GM18868 (cell line): ENCODE measurements at regions not wholly inside any gene's neighbourhood (a gene's known extent, or its start where the extent isn't known, plus 50 kb on each side); places are given as distances from the start of the nearest gene placed in this dataset.
"Not testable (repeated sequence)": the region's sequence is repeated elsewhere in the genome, so short reads cannot be mapped to it uniquely, and the experiment has no call there.

ENCODE experiments used
- ATAC-seq: cut with Tn5 transposase; IDR thresholded peaks from one replicate; pipeline ENCODE4 v1.9.1; 2021; ENCODE audit warnings: mild to moderate bottlenecking, moderate library complexity; ENCODE audit not compliant: unreplicated experiment

DNA sequence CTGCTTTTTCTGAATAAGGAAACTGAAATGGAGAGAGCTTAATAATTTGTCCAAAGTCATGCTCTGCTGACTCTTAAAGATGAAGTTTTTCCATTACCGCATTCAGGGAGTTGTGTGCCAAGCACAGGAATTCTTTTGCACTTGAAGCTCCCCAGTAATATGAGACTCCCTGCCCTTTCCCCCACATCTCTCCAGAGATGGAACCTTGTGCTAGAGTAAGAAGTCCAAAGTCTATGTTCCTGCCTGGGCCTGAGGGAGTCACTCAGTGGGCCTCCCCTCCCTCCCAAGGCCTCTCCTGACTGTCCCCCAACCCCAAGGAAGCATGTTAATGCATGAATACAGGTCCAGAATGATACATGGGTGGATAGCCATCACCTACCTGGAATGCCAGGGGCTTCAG lies 173.3 kb upstream of the SEMA6A start:
- no peak for ATAC-seq

DNA sequence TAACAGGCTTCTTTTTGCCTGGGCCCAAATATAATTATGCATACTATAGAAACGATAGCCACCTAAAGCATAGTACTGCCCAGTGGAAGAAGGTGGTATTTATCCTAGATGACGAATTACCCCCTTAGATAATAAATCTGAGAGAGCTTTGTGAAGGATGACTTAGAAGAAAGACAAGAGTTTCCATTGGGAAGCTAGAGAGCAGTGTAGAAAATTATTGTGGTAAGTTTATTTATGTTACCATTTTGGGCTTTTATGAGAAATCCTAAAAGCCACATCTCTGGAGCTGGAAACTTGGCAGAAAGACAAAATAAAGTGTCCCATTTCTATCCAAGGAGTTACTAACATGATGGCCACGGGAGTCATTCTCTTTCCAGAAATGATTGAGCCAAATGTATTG lies 172.0 kb upstream of the SEMA6A start:
- no peak for ATAC-seq

DNA sequence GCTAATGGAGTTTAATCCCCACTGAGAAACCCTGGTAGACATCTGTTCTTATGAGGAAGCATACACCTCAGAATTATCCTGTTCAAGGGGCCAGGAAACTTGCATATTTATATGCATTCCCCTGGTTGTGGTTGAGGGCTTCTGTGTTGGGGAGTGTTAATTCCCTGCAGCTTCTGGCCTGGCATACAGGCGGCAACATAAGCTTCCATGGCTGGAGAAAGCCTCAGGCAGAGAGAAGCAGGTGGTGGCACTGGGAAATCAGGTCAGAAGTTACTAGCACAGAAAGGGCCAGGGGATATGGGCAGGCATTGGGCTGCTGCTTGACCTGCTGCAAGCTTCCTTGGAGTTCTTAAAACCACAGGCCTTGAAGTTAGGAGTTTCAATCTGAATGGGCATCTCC lies 166.1 kb upstream of the SEMA6A start:
- no peak for ATAC-seq

DNA sequence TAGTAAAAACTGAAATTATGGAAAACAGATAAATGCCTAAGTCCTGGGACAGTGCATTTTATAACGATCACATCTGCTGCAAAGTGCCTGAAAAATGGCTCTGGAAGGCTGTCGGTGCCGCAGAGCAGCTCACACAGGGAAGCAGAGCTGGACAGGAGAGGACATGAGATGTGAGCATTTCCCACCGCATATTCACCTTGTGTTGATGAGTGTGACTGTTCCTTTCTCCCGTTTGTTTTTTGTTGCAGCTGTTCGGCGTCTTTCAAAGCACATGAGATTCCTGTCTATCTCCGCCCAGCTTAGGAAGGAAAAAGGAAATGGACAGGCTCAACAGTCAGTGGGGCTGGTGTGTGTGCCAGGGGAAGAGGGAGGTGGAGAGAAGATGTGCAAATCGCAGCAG lies 164.9 kb upstream of the SEMA6A start:
- no peak for ATAC-seq

DNA sequence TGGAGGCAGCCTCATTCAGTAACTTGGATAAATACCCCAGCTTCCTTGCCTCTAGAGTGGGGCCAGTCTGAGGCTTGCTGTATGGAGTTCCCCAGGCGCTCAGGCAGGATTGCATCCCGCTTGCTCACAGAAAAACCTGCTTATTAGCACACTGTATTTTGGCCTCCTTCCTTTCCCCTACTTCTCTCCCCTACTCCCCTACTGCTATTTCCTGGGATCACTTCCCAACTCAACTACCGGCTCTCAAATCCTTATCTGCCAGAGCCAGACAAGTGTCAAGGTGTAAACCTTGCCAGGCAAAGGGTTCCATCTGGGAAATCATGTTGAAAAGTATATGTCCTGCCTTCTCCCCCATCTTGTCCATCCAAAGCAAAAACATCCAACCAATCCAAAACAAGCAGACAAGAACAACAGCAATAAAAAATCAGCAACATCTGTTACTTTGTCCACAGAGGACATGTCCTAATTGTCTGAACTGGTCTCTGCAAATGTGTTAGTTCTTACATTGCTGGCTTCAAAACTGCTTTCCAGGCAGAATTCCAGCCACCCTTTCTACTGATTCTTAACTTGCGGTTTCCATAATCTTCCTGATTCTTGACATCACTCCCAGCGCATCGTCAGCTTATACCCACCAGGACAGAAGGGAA lies 164.1 kb upstream of the SEMA6A start:
- no peak for ATAC-seq

DNA sequence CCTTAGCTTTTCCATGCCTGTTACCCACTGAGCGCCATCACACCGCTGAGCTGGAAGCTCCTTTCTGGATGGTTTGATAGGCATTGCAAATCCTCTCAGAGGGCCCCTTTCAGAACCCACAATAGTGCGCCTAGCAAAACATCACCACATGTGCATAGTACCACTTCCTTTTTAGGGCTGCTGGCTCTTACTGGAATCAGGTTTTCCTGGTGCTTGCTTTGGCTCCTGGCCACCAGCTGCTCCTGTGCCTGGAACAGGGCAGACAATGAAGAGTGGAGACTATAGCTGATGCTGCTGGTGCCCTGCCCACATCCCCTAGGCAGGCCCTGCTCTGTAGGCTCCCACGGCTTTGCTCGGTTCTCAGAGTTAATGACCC lies 163.6 kb upstream of the SEMA6A start:
- peak; percentile 68 for ATAC-seq

DNA sequence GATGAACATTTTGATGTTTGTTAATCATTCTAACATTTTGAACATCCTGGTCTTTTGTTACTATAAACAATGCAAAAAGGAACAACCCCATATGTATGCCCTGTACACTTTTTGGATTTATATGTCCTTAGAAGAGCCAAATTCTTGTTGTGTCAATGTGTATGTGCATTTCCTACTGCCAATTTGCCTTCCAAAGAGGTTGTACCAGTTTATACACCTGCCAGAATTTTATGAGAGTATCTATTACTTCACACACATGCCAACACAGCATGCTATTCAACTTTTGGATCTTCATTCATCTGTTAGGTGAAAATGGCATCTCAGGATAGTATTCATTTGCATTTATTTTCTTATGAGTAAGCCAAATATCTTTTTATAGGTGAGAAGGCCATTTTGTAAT lies 162.0 kb upstream of the SEMA6A start:
- no peak for ATAC-seq

DNA sequence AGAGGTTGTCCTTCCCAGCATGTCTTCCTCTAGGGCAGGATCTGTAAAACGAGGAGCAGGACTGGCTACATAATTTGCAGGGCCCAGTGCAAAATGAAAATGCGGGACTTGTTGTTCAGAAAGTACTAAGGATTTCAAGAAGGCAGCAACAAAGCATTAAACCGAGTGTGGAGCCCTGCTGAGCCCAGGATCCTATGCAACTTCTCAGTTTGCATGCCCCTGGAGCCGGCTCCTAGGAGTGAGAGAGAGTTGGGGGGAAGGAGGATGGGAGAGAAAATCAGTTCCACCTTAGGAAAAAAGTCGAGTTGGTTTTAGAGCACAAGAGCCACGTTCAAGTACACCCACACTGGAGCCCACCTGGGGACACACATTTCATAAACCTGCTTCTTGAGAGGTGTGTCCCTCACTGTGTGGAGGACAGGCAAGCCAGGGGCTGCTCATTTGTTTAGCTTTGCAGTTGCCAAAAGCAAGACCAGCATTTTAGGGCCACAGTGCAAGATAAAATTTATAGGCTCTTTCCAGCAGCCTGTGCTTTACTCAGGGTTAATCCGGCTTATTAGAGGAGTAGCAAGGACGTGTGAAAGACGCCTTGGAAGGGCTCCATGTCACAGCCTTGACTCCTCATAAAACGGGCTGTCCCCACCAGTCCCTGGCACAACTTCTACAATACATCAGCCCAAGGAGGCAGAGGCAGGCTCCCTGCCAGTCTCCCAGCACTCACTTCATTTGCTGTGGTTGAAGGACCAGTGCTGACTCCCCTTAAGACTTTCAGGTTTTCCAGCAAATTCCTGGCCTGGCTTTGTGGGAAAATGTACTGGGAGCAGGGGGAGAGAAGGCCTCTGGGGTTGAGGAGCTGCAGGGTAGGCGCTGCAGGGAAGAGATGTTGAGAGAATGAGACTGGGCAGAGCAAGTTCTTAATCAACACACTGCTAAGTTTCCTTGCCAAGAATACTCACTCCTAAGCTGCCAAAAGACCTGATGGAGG lies 159.7 kb upstream of the SEMA6A start:
- no peak for ATAC-seq

DNA sequence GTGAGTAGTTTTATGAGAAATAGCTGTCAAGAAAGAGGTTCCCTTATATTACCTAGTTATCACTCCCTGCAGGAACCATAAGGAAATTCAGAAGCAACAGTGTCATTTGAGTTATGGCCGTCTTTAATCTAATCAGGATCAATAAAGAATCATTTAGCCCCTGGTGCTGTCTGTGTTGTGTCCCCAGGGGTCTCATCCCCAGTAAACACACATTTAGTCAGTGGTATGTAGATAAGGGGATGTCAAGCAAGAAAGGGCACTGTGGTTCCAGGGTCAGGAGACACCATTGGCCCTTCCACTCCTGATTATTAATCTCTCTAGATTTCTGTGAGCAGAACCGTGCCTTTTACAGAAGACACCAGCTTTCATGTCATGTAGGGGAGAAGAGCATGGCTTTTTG lies 158.0 kb upstream of the SEMA6A start:
- ATAC-seq: no peak

DNA sequence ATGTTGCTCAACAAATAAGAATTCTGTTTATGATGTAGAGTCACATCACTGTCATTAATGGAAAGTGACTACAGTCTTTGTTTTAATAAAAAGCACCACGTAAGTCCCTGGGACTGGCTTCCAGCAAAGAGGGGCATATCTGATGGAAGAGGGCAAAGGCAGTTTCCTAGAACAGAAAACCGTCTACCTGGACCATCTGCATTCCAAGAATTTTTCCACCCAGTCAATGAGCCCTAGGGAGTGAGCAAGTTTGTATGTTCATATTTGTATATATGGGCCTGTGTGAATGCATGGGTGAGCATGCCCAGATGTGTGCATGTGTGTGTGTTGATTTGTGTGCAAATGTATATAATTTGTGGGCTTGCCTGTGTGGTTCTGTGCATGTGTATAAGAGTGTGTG lies 156.8 kb upstream of the SEMA6A start:
- no peak for ATAC-seq

DNA sequence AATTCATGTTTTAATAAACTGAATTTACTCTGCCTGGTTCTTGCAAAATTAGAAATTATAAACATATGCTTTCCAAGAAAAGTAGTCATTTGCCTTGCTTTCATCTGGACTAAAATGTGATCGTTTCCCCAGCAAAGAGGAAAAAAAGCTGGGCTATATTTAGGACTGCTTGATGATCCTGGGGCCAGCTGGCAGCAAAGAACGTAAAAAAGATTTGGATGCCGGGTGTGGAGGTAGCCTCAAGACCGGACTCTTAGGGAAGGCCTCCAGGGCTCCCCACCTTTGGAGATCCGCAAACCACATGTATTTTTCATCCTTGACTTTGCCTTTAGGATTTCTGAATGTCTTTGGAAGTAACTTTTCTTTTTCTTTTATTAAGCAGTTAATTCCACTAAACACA lies 156.1 kb upstream of the SEMA6A start:
- no peak for ATAC-seq

DNA sequence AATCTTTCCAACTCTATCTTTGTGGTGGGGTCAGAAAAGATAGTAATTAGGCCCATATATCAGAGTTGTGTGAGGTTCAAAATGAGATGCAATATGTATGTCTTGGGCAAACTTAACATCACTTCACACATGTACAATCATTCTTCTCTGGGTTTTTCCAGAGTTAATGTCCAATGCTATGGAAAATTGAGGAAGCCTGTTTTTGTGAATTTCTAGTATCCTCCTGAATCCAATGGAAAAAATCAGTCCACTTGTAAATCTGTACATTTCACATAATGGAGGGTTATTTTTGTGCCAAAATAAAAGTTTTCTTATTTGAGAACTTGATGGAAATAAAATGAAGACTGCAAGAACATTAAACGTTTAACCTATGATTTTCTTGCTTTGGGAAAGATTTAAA lies 155.6 kb upstream of the SEMA6A start:
- no peak for ATAC-seq

DNA sequence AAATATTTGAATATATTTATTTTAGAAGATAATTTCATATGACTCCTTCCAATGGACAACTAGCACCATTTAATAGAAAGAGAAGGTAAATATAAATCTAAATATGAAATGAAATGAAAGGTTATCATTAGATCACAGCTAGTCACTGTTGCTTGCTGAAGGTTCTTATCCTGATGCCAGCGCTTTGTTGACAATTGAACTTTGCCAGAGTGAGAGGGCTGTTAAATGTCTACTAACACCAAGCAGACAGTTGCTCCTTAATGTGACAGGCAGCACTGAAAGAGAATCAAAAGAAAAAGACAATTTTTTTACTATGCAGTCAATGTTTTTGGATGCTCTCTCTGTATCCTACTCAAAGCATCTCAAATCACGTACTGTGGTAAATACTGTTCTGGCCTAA lies 152.6 kb upstream of the SEMA6A start:
- ATAC-seq: no peak

DNA sequence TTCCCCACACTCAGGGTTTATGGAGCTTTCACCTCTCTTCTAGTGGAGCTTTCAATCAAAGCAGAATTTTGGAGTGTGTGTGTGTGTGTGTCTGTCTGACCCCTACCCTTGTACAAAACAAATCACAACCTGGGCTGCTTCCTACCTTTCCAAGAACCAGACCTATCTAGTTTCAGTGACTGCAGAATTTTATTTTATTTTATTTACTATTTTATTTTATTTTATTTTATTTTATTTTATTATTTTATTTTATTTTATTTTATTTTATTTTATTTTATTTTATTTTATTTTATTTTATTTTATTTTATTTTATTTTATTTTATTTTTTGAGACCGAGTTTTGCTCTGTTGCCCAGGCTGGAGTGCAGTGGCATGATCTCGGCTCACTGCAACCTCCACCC lies 151.6 kb upstream of the SEMA6A start:
- ATAC-seq: not testable (repeated sequence)

DNA sequence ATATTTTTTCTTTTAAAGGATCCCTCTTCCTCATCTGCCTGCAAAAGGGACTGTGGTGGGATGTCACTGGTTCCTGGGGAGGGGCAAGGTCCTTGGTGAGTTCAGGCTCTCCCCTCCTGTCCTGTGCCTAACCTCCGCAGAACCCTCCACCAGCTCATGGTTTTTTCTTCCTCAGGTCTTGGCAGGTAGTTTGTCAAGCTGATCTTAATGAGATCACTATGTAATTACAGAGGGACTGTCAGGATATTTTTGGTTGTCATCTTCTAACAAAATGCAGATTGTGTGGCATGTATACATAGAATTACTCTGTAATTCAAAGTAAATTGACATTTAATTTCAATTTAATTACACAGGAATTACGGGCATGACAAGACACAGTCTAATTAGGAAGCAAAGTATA lies 150.3 kb upstream of the SEMA6A start:
- ATAC-seq: no peak

DNA sequence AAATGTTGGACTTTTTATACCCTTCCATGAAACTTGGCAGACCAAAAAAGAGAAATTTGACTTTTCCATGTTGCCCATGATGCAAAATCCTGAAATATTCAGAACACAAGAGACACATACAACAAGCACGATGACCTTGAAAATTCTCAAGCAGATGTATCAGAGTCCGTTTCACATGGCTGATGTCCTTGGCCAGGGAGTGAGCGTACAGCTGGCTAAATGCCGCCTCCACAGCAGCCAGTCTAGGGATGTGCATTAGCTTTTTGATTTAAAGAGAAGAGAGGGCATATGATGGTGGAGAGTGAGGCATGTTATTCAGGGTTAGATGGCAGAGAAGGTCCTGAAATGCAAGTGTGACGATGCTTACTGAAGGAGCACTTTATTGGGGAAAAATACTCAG lies 148.0 kb upstream of the SEMA6A start:
- no peak for ATAC-seq

DNA sequence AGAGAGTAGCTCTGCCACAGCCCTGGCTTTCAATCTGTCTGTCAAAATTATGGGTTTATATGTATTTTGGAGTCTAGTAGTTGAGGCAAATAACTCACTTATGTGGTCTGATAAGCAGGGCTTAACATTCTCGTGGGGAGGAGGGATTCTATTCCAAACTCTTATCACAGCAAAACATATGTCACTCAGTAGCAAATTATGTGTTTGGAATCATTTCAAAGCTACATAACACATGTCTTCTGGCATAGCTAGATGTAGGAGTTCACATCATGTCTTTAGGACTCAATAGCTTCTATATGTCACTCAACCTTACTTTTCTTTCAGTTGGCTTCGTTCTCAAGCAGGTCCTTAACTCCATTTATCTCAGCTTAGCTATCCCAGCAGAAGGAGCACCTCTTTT lies 144.5 kb upstream of the SEMA6A start:
- no peak for ATAC-seq

DNA sequence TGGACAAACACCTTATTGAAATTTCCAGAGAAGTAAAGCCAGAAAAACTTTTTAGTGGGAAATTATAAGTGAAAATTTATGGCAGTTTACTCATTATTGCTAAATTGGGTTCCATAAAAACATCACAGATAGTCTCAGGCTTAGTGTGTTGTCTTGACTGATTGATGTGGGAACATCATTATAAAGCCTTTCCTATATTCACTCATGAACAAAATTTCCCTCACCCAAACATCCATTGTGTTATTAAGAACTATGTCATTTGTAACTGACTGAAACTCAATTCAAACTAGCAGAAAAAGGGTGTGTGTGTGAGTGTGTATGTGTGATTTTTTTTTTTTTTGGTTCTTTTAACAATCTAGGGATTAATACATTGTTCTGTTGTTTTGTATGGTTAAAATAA lies 143.7 kb upstream of the SEMA6A start:
- ATAC-seq: no peak

DNA sequence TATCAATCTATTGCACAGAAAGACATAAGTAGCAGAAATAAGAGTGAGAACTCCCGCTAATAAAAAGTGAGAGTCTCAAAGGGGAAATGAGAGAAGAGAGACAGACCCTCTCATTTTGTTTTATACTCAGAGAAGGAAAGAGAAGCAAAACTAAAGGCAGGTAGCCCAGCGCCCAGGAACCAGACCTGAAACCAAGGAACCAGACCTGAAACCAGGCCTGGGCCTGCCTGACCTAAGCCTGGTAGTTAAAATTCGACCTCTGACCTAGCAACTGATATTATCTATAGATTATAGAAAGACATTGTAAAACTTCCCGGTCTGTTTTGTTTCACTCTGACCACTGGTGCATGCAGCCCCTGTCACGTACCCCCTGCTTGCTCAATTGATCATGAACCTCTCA lies 134.5 kb upstream of the SEMA6A start:
- ATAC-seq: no peak

DNA sequence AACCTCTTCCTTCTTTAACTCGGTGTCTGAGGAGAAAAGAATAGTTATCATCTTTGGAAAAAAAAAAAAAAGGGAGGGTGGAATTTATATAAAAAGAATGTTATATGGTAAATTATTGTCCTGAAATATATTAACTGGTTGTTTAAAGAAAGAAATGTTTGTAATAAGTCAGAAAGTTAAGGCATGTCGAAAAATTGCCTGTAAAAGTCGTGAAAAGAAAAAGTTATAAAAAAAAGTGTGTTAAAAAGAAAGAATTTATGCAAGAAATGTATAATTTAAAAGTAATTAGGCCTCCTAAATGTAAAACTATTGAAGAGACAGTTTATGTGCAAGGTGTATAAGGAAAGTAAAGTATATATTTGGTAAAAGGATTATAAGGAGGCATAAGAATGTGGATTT lies 130.5 kb upstream of the SEMA6A start:
- not testable (repeated sequence) for ATAC-seq

DNA sequence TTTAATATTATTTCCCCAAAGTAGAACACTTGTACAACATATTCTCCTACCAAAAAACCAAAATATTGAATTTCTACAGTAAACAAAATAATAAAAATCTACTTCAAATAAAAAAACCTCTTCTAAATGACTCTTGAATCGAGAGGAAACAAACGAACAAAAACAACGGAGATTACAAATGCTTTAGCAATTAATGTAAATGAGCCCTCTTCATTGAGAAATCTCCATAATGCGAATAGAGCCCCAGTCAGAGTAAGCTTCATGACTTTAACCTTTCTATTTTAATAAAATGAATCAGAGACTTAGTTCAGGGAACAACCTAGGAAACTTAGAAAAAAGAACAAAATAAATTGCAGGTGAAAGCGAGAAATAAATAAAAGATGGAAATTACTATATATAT lies 129.3 kb upstream of the SEMA6A start:
- no peak for ATAC-seq

DNA sequence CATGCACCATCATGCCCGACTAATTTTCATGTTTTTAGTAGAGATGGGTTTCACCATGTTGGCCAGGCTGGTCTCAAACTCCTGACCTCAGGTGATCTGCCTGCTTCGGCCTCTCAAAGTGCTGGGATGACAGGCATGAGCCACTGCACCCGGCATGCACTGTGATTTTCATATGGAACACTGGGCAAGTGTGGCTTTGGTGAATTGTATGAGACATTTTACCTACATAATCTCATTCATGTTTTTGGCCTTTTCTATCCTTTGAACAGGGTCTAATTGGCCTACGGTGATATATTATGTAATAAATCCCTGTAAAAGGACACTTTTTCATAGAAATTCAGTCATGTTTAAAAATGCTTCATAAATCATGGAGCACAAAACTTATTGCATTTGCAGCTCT lies 128.7 kb upstream of the SEMA6A start:
- no peak for ATAC-seq
